Large intestine (tissue), 3 donors: ENCODE measurements at regions not wholly inside any gene's neighbourhood (a gene's known extent, or its start where the extent isn't known, plus 50 kb on each side); places are given as distances from the start of the nearest gene placed in this dataset.
"Not testable (repeated sequence)": the region's sequence is repeated elsewhere in the genome, so short reads cannot be mapped to it uniquely, and the experiment has no call there.

Experiments used
- DNase-seq, 2 donors: peaks; one replicate each; pipeline versions ENCODE4 v3.0.0 to v3.0.0-alpha.2; 2013
- H3K27ac ChIP-seq: one replicate; pipeline ENCODE4 v1.5.1; 2013; ENCODE audit warnings: low read length
- H3K27me3 ChIP-seq: 2 replicates; pipeline ENCODE4 v1.6.1; 2013; ENCODE audit warnings: low read length; ENCODE audit not compliant: control insufficient read depth, insufficient read depth
- H3K36me3 ChIP-seq: 2 replicates; pipeline ENCODE4 v1.6.1; 2013; ENCODE audit warnings: low read length; ENCODE audit not compliant: control insufficient read depth, insufficient read depth
- H3K4me1 ChIP-seq: one replicate; pipeline ENCODE4 v1.6.1; 2013; ENCODE audit warnings: low read length; ENCODE audit not compliant: control insufficient read depth, insufficient read depth
- H3K4me3 ChIP-seq: one replicate; pipeline ENCODE4 v1.5.1; 2013; ENCODE audit warnings: low read length
- H3K9me3 ChIP-seq: one replicate; pipeline ENCODE4 v1.6.1; 2013; ENCODE audit warnings: mild to moderate bottlenecking, low read depth, low read length, moderate library complexity; ENCODE audit not compliant: control insufficient read depth
- WGBS: methylation state at CpG from one replicate; pipeline ENCODE4 v1.1.5; 2013; ENCODE audit warnings: low lambda C conversion rate; ENCODE audit not compliant: insufficient coverage; 5-methylcytosine and 5-hydroxymethylcytosine counted together

GRCh38 chr3:140766465-140766864 is 88.6 kb downstream of the TRIM42 start:
- Histone ChIP-seq H3K27ac (no peak overlapping the region), H3K4me3 (no peak overlapping the region), H3K36me3 (no peaks in the 10 kb centered on the region), H3K4me1 (no peaks in the 10 kb centered on the region), H3K9me3 (no peaks in the 10 kb centered on the region), H3K27me3 (no peaks in the 10 kb centered on the region)
- 100% methylated on average over 1 of the region's 3 CpGs for WGBS
- no peak for DNase-seq

- WGBS = 50% methylated on average over 1 of the region's 1 CpG
- Histone ChIP-seq H3K4me1 (no peaks in the 10 kb centered on the region), H3K9me3 (no peaks in the 10 kb centered on the region), H3K27me3 (no peaks in the 10 kb centered on the region), H3K36me3 (no peaks in the 10 kb centered on the region), H3K27ac (no peak overlapping the region), H3K4me3 (no peak overlapping the region)
- no peak for DNase-seq
Measured at GRCh38 chr3:140767566-140767965, 89.7 kb downstream of the TRIM42 start.

DNA sequence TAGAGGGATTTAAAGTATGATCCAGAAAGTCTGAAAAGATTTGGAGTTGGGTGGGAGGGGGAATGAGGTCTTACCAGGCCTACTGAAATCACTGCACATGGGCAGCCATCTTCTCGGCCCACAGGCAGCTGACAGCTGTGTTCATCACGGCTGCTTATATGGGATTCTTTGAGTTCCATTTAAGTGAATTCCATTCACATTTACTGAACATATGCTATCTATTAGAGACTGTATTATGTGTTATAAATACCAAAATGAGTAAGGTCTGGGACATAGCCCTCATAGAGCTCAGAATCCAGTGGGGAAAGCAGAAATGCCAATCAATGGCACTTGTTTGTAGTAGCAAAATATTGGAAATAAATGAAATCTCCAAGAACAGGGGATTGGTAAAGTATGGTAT is 91.1 kb downstream of the TRIM42 start:
- Histone ChIP-seq H3K36me3 (no peaks in the 10 kb centered on the region), H3K9me3 (no peaks in the 10 kb centered on the region), H3K27ac (no peak overlapping the region), H3K4me1 (no peaks in the 10 kb centered on the region), H3K4me3 (no peak overlapping the region), H3K27me3 (no peaks in the 10 kb centered on the region)
- WGBS = no CpG with 5 or more reads among the region's 2 CpGs
- DNase-seq = no peak

DNA sequence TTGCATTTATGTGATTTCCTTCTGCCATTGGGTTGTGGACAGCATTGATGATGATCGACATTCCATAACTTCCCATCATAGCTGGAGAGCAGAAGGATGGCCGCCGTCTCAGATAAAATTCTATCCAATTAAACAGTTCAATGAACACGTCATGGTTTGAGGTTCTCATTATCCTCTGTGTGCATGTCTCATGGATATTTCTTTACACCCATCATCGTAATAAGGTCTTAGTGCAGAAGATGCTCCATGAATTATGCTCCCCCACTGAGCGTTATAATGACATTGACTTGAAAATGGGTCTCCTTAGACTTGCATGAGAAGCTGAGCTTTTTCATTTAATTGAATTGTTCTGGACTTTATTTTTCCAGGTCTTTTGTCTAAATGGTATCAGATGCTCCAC is 92.1 kb downstream of the TRIM42 start:
- no CpG with 5 or more reads among the region's 6 CpGs for WGBS
- Histone ChIP-seq H3K4me1 (no peaks in the 10 kb centered on the region), H3K9me3 (no peaks in the 10 kb centered on the region)

GRCh38 chr3:140770977-140771667 is 93.3 kb downstream of the TRIM42 start:
- Histone ChIP-seq H3K4me3 (no peak overlapping the region), H3K36me3 (no peaks in the 10 kb centered on the region), H3K9me3 (no peaks in the 10 kb centered on the region), H3K27me3 (no peaks in the 10 kb centered on the region), H3K4me1 (no peaks in the 10 kb centered on the region), H3K27ac (no peak overlapping the region)
- no CpG with 5 or more reads among the region's 3 CpGs for WGBS
- DNase-seq = no peak

More for the DNA sequence above, 92.1 kb downstream of the TRIM42 start:
- Histone ChIP-seq H3K27ac (no peak overlapping the region), H3K36me3 (no peaks in the 10 kb centered on the region), H3K4me3 (no peak overlapping the region), H3K27me3 (no peaks in the 10 kb centered on the region)
- DNase-seq = no peak

DNA sequence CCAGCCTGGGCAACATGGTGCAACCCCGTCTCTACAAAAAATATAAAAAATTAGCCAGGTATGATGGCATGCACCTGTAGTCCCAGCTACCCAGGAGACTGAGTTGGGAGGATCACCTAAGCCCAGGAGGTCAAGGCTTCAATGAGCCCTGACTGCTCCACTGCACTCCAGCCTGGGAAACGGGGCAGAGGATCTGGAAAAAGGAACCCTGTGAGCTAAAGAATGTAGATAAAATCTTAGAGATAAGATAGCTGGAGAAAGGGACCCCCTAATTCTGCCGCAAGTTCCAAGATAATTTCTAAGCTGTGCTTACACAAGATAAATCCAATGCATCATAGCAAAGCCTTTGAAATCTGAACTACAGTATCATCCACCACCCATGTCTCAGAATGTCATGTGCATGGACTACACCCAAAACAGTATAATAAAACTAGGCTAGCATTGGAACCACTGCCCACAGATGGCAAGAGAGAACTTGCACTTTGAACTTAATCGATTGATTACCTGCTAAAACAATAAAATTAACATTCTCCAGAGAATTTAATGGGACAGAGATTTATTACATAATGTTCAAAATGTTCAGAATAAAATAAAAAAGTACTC is 99.9 kb downstream of the TRIM42 start:
- H3K36me3 ChIP-seq = no peaks in the 10 kb centered on the region
- no peak overlapping the region for H3K4me3 ChIP-seq
- WGBS = no CpG with 5 or more reads among the region's 4 CpGs
- DNase-seq = no peak
- no peaks in the 10 kb centered on the region for H3K9me3 ChIP-seq
- no peaks in the 10 kb centered on the region for H3K27me3 ChIP-seq
- no peaks in the 10 kb centered on the region for H3K4me1 ChIP-seq
- no peak overlapping the region for H3K27ac ChIP-seq

- Histone ChIP-seq H3K27me3 (no peaks in the 10 kb centered on the region), H3K4me3 (no peak overlapping the region), H3K27ac (no peak overlapping the region), H3K9me3 (no peaks in the 10 kb centered on the region), H3K36me3 (no peaks in the 10 kb centered on the region), H3K4me1 (no peaks in the 10 kb centered on the region)
- DNase-seq = no peak
- 100% methylated on average over 2 of the region's 3 CpGs for WGBS
Measured at GRCh38 chr3:140791368-140791767, 113.5 kb downstream of the TRIM42 start.

DNA sequence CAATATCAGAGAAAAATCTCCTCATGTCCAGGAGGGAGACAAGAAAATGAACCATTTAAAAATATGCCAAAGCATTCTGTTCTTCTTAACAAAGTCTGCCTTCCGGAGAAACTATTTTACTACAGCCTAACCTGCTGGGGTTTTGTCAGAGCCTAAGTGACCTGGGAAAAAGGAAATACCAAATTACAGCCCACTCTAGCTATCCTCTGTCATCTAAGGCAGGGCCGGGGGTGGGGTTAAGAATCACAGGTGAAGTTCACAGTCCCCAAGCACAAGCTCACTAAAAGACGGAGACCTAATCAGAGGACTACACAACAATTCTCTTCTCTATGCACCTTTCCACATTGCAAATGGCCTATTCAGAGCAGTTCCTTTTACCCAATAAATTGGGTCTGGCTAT is 116.6 kb downstream of the TRIM42 start:
- H3K27me3 ChIP-seq = no peaks in the 10 kb centered on the region
- no peak for DNase-seq
- H3K9me3 ChIP-seq = no peaks in the 10 kb centered on the region
- no peak overlapping the region for H3K4me3 ChIP-seq
- H3K27ac ChIP-seq = no peak overlapping the region
- no peaks in the 10 kb centered on the region for H3K4me1 ChIP-seq
- 80% methylated on average over 1 of the region's 3 CpGs for whole genome bisulfite sequencing
- no peaks in the 10 kb centered on the region for H3K36me3 ChIP-seq

DNA sequence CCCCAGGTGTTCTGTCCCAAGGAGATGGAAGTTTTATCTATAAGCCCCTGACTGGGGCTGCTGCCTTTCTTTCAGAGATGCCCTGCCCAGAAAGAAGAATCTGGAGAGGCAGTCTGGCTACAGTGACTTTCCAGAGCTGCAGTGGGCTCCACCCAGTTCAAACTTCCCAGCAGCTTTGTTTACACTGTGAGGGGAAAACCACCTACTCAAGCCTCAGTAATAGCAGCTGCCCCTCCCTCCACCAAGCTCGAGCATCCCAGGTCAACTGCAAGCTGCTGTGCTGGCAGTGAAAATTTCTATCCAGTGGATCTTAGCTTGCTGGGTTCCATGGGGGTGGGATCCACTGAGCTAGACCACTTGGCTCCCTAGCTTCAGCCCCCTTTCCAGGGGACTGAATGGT is 125.0 kb downstream of the TRIM42 start:
- H3K9me3 ChIP-seq, H3K4me1 ChIP-seq, DNase-seq, H3K36me3 ChIP-seq, H3K4me3 ChIP-seq, H3K27me3 ChIP-seq, H3K27ac ChIP-seq: not testable (repeated sequence)
- WGBS = no CpG with 5 or more reads among the region's 1 CpG

GRCh38 chr3:140809316-140809715 is 131.5 kb downstream of the TRIM42 start:
- no peaks in the 10 kb centered on the region for H3K36me3 ChIP-seq
- no peak overlapping the region for H3K4me3 ChIP-seq
- no peaks in the 10 kb centered on the region for H3K4me1 ChIP-seq
- H3K27ac ChIP-seq = no peak overlapping the region
- DNase-seq = no peak
- H3K9me3 ChIP-seq = no peaks in the 10 kb centered on the region
- H3K27me3 ChIP-seq = no peaks in the 10 kb centered on the region
- no CpG with 5 or more reads among the region's 2 CpGs for WGBS
